Osteocyte (in vitro differentiated cells): ENCODE measurements at regions not wholly inside any gene's neighbourhood (a gene's known extent, or its start where the extent isn't known, plus 50 kb on each side); places are given as distances from the start of the nearest gene placed in this dataset.

Source experiments
- DNase-seq: peaks from one replicate; pipeline ENCODE4 v3.0.0; 2021; ENCODE audit warnings: mixed read lengths; ENCODE audit not compliant: unreplicated experiment; ENCODE audit errors: extremely low spot score
- H3K27ac Mint-ChIP-seq: one replicate; pipeline ENCODE4 v1.8.0; 2021; ENCODE audit warnings: mild to moderate bottlenecking, mixed read lengths; ENCODE audit not compliant: unreplicated experiment
- H3K27me3 Mint-ChIP-seq: one replicate; pipeline ENCODE4 v1.8.0; 2021; ENCODE audit warnings: mixed read lengths; ENCODE audit not compliant: unreplicated experiment
- H3K36me3 Mint-ChIP-seq: one replicate; pipeline ENCODE4 v1.8.0; 2021; ENCODE audit warnings: mixed read lengths; ENCODE audit not compliant: unreplicated experiment
- H3K4me1 Mint-ChIP-seq: one replicate; pipeline ENCODE4 v1.8.0; 2021; ENCODE audit warnings: mixed read lengths; ENCODE audit not compliant: unreplicated experiment
- H3K4me3 Mint-ChIP-seq: one replicate; pipeline ENCODE4 v1.8.0; 2021; ENCODE audit warnings: mild to moderate bottlenecking, moderate library complexity, mixed read lengths; ENCODE audit not compliant: unreplicated experiment
- H3K9me3 Mint-ChIP-seq: one replicate; pipeline ENCODE4 v1.8.0; 2021; ENCODE audit warnings: mixed read lengths; ENCODE audit not compliant: unreplicated experiment
- TF ChIP-seq, protein P1 (sequence below): fragments of 200-600 bp; sonication (generic); IDR thresholded peaks from 2 replicates; pipeline ENCODE4 v1.5.0; 2021; ENCODE audit warnings: antibody characterized with exemption, mild to moderate bottlenecking, moderate library complexity

DNA sequence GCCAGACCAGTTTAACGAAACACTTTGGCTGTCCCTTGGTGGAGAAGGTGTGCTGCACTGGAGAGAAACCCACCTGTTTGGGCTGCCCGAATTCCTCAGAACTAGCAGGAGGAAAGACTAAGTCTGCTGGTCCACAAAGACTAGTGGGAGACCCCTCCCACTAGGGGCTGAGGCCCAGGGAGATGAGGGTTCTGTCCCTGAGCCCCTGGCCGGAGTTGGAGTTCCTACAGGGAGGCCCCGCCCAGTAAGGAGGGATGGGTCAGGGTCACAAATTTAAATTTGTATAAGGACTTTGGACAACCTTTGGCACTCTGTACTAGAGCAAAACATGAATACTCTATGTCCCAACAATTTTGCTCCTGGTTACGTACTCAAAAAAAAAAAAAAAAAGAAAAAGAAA, 200.8 kb upstream of the C11orf87 start:
- Mint-ChIP-seq H3K27me3 (no peaks in the 10 kb centered on the region), H3K9me3 (peaks cover 18% of the 10 kb centered on the region)
- no peak for DNase-seq

DNA sequence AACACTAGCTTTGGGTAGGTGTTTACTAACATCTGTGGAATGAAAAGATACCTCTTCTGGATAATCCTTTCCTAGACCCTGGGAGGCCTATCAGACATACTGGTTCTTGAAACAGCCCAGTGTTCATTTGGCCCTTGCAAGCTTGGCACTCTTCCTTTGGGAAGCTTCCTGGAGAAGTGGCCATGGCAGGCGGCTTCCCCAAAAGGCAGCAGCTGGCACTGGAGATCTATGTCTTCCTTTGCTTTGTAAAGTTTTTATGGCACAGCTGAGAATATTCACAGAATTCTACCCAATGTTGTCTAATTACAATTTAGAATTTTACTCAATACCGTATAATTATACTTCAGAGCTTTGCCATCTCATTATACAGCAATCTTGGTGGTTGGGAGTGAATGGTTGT, 199.2 kb upstream of the C11orf87 start:
- H3K4me1 Mint-ChIP-seq = no peaks in the 10 kb centered on the region
- H3K36me3 Mint-ChIP-seq = no peaks in the 10 kb centered on the region
- H3K4me3 Mint-ChIP-seq = no peak overlapping the region
- TF ChIP-seq, protein P1, sequence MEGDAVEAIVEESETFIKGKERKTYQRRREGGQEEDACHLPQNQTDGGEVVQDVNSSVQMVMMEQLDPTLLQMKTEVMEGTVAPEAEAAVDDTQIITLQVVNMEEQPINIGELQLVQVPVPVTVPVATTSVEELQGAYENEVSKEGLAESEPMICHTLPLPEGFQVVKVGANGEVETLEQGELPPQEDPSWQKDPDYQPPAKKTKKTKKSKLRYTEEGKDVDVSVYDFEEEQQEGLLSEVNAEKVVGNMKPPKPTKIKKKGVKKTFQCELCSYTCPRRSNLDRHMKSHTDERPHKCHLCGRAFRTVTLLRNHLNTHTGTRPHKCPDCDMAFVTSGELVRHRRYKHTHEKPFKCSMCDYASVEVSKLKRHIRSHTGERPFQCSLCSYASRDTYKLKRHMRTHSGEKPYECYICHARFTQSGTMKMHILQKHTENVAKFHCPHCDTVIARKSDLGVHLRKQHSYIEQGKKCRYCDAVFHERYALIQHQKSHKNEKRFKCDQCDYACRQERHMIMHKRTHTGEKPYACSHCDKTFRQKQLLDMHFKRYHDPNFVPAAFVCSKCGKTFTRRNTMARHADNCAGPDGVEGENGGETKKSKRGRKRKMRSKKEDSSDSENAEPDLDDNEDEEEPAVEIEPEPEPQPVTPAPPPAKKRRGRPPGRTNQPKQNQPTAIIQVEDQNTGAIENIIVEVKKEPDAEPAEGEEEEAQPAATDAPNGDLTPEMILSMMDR = no peak
- H3K27ac Mint-ChIP-seq = no peak overlapping the region
- peaks cover 23% of the 10 kb centered on the region for H3K9me3 Mint-ChIP-seq
- H3K27me3 Mint-ChIP-seq = no peaks in the 10 kb centered on the region
- DNase-seq = no peak

More for the DNA sequence above, 200.8 kb upstream of the C11orf87 start:
- H3K27ac Mint-ChIP-seq = no peak overlapping the region
- H3K4me3 Mint-ChIP-seq = no peak overlapping the region
- no peaks in the 10 kb centered on the region for H3K4me1 Mint-ChIP-seq
- TF ChIP-seq, protein P1 = no peak
- H3K36me3 Mint-ChIP-seq = peaks cover 4% of the 10 kb centered on the region

DNA sequence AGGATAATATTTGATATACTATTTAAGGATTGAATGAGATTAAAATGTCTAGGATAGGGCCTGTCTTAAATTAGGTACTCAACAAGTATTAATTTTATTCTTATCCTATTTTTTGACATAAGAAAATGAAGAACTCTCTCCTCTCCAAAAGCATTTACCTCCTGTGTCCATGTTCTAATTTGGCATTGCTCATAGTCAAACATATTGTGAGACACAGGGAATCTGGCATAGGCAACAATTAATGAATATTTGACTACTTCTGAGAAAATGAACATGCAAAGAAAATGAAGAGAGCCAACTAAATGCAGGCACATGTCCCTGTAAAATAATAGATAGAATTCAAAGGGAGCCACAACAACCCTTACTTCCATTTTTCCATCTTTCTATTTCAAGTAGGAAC, 198.5 kb upstream of the C11orf87 start:
- TF ChIP-seq, protein P1 = no peak
- Mint-ChIP-seq H3K9me3 (peaks cover 23% of the 10 kb centered on the region), H3K4me1 (no peaks in the 10 kb centered on the region), H3K4me3 (no peak overlapping the region), H3K27me3 (no peaks in the 10 kb centered on the region), H3K36me3 (no peaks in the 10 kb centered on the region), H3K27ac (no peak overlapping the region)
- no peak for DNase-seq

DNA sequence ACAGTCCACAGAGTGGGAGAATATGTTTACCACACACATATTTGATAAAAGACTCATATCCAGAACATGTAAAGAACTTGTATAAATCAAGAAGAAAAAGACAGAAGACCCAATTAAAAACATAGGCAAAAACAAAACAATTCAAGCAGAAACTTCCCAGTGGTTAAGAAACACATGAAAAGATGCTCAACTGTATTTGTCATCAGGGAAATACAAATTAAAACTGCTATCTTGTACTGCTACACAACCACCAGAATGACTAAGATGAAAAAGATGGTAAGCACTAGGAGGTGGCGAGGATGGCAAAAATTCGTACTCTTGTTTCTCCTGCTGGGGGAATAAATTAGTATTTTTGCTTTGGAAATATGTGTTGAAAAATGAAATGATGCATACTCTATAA, 192.3 kb upstream of the C11orf87 start:
- DNase-seq = no peak
- no peak overlapping the region for H3K4me3 Mint-ChIP-seq
- H3K4me1 Mint-ChIP-seq = no peaks in the 10 kb centered on the region
- TF ChIP-seq, protein P1 = no peak
- H3K36me3 Mint-ChIP-seq = no peaks in the 10 kb centered on the region
- peaks cover 6% of the 10 kb centered on the region for H3K9me3 Mint-ChIP-seq
- H3K27me3 Mint-ChIP-seq = no peaks in the 10 kb centered on the region
- H3K27ac Mint-ChIP-seq = no peak overlapping the region

DNA sequence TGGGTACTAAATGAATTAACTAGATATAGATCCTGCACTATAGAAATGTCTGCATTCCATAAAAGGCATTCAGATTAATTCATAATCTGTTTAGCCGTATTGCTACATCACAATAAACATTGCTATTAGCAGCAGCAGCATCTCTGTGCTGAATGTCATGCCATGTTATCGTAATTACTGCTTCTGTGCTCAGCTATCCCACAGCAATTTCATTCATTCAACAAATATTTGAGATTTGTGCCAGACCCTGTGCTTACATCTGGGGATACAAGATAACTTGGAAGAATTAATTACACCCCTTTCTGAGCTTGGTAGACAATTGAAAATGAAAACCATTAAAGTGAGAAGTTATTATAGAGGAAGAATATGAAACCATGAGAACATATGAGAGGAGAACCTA, 185.8 kb upstream of the C11orf87 start:
- Mint-ChIP-seq H3K27me3 (no peaks in the 10 kb centered on the region), H3K4me3 (no peak overlapping the region), H3K4me1 (peaks cover 7% of the 10 kb centered on the region), H3K36me3 (peaks cover 4% of the 10 kb centered on the region), H3K27ac (no peak overlapping the region), H3K9me3 (peaks cover 11% of the 10 kb centered on the region)
- no peak for DNase-seq
- TF ChIP-seq, protein P1 = no peak
